Ramos (cell line): ENCODE measurements at regions not wholly inside any gene's neighbourhood (a gene's known extent, or its start where the extent isn't known, plus 50 kb on each side); places are given as distances from the start of the nearest gene placed in this dataset.
"Not testable (repeated sequence)": the region's sequence is repeated elsewhere in the genome, so short reads cannot be mapped to it uniquely, and the experiment has no call there.

Experiments used
- in situ Hi-C: fragments of 300-500 bp; cut with MboI; formaldehyde crosslinking; loops from one replicate; pipeline ENCODE4 v1.14.3; 2022; ENCODE audit warnings: low sequenced_read_pairs; ENCODE audit not compliant: unreplicated experiment

DNA sequence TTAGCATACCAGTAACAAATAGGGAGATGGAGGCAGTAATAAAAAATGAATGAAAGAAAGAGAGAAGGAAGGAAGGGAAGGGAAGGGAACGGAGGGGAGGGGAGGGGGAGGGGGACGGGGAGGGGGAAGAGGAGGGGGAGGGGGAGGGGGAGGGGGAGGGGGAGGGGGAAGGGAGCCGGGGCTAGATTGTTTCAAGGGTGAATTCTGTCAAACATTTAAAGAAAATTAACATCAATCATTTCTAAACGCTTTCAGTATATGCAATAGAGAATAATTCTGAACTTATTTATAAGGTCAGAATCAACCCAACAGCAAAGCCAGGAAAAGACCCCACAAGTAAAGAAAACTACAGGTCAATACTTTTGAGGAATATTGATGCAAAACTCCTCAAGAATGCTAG lies 858.8 kb upstream of the GYPC start:
- in situ Hi-C loops: no loop called here

DNA sequence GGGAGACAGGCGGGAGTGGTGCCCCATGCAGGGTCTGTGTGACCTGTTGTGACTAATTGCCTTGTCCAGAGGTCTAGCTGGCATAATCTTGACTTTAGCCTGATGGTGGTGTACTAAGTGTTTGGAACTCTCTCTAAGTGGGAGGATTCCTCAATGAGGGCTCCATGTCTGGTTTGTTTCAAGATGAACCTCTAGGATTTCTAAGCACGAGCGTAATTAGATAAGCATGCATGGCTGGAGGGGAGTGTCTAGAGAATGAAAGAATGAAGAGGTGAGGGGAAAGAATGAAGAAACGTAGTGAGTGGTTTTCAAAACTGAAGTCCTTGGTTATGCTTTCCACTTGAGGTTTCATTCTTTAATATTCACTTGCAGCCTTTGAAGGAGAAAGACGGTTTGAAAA lies 833.2 kb upstream of the GYPC start:
- in situ Hi-C loops: no loop called here

DNA sequence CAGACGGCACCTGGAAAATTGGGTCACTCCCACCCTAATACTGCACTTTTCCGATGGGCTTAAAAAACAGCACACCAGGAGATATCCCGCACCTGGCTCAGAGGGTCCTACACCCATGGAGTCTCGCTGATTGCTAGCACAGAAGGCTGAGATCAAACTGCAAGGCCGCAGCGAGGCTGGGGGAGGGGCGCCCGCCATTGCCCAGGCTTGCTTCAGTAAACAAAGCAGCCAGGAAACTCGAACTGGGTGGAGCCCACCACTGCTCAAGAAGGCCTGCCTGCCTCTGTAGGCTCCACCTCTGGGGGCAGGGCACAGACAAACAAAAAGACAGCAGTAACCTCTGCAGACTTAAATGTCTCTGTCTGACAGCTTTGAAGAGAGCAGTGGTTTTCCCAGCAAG lies 830.2 kb upstream of the GYPC start:
- in situ Hi-C loops: not testable (repeated sequence)

DNA sequence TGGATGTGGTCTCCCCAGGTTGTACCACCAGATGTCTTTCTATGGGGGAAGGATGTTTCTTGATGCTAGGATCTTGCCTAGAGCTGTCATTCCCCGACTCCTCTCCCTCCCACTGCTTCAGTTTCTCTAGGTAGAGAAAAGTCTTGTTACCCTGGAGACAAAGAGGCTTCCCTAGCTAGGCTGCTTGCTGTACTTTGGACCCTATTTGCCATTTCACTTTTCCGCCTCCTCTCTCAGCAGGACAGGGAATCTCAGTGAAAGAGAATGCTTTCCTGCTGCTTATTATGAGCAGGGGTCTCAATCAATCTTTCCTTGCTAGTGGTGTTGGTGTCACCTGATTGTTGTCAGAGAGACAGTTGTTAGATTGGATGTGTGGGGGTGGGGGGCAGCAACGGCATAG lies 818.8 kb upstream of the GYPC start:
- in situ Hi-C loops: no loop called here

DNA sequence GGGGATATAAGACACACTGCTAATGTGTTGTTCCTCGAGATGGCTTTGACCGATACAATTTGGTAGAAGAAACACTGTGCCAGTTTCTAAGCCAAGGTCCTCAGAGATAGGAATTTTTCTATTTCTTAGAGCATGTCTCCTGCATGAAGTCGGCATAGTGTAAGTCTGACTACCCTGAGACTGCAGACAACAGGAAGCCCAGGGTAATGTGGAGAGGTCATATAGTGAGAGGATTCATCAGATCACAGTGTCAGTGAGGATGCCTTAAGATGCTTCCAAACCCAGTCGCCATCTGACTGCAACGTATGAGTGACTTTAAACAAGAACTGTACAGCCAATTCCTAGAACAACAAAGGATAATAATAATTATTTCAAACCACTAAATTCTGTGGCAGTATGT lies 818.3 kb upstream of the GYPC start:
- in situ Hi-C loops: no loop called here

DNA sequence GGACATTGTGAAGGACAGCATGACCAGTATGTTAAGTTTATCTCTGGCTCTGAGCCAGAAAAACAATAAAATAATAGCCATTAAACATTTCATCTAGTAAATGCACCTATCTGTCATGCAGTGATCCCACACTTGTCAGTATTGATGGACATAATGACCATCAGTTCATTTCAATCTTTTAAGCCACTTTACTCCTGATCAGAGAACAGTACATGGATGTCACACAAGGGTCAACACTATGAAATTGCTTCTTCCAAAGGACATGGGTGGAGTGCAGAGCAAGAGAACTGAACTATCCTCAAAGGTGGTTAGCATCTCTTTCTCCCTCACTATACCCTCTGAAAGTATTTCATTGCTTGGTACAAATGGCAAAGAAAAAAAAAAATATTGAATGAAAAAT lies 816.0 kb upstream of the GYPC start:
- in situ Hi-C loops: no loop called here

DNA sequence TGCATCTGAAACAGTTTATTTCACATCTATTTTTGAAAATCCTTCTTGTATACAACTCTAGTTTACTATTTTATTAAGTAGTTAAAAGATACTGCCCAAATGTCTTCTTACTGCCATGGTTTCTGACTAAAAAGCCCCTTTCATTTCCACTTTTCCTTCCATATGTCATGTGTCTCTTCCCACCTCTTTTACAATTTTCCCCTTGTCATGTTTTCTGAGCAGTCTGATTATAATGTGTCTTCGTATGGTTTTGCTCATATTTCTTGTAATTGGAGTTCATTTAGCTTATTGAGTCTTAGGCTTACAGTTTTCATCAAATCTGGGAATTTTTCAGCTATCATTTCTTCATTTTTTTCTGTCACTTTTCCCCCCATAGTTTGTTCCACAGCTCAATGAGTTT lies 813.9 kb upstream of the GYPC start:
- in situ Hi-C loops: no loop called here

DNA sequence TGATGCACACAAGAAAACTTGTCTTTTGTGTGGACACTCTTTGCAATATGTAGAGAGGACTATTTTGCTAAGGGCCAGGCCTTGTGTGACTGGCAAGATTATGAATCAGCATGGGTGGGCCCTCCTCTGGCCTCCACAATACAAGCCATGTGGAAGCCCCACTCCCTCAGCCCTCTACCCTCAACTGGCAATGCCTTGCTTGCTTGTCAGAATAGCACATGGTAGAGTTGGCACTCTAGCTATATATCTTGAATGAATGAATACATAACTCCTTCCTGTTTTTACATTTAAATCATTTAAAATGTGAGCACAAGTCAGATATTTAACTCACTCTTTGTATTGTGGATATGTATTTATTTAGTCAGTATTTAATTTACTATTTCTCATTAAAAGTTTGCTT lies 805.4 kb upstream of the GYPC start:
- in situ Hi-C loops: no loop called here

DNA sequence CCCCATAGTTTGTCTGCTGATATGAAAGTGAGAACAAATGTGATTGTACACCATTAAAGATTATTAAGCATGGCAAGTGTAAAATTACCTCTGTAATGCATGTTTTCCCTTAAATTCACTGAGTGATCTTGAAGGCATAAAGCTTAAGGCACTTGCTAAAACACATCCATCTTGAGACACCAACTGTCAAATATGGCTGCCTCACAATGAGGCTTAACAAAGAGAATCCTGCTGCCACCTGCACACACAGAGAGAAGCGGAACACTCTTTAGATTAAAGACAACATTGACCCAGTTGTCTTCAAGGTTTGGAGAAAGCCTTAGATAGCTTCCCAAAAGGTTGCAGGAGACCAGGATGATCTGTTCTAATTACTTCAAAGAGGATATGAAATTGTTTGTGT lies 803.6 kb upstream of the GYPC start:
- in situ Hi-C loops: no loop called here

DNA sequence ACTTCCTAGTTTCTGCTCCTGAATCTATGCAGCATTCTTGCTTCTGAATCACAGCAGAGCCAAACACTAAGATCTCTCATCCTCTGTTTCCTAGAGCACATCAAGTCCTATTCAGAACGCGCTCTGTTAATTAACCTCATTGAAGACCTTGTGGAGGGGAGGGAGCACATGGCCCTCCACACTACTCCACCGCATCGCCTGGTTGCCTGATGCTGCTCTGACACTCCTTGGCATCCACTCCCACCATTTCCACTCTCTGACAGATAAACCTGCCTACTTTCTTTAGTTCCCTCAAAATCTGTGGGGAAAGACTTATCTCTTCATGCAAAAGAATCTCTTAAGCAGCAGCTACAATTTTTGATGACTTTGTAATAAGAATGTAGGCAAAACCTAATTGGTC lies 802.3 kb upstream of the GYPC start:
- in situ Hi-C loops: no loop called here

DNA sequence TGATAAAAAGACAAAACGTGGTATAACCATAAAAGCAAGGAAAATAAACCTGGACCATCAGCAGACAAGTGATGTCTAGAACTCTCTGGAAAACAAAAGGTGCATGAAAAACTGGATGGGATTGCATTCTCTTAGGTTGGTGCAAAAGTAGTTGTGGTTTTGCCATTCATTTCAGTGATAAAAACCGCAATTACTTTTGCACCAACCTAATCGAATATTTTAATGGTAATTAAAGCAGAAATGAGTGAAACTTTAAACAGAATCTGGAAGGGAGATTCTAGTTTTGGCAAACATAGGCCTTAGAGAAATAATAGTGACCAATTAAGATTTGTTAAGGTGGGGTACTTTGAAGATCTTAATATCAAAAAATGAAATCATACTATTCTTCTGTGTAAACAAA lies 800.8 kb upstream of the GYPC start:
- in situ Hi-C loops: no loop called here

DNA sequence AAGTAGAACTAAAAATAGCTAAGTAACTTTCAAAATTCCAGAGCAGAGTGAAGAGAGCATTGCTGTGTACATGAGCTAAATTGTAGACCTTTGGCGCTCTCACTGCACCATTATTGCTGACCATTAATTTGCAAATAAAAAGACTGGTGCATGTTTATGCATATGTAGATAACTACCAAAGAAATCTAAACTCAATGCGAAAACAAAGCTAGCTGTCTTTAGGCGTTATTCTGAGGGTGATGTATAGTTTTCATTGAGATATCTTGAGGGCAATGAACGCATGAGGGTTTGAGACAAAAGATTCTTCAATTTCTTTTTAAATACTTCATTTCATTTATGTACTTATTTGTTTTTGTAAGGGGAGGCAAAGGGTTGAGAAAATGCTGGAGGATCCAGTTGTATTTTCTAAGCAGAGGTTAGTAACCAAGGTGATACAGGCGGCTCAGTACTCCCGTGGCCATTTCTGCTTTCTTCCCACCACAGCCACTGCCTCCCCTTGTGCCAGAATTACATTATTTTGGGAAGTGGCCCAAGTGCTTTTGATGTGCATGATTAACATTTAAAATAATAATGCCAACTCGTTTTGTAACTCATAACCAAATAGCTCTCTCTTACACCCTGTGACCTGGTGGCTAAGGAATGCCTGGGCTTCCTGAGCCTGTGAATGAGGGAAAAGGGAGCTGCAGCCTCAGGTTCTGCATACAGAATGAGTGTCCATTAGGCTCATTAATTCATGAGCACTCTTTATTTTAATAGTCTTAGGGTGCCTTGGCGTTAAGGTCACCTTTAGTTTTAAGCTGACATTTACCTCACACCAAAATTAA lies 797.8 kb upstream of the GYPC start:
- in situ Hi-C loops: no loop called here

DNA sequence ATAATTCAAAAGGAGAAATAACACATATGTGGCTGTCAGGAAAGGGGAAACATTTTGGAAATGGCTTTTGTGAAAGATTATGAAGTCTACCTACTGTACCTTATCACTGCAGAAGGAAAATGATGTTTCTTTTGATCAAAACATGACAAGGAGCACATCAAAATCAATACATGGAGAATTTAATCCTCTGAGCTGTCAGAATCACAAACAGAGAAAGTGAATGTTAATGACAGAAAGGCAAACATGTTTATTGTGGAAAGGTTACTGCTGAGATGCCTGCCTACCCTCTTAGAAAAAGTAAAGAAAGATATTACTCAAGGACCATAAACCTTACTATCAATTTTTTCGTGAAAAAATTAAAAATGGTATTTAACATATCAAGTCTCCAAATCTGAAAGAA lies 794.5 kb upstream of the GYPC start:
- in situ Hi-C loops: no loop called here

DNA sequence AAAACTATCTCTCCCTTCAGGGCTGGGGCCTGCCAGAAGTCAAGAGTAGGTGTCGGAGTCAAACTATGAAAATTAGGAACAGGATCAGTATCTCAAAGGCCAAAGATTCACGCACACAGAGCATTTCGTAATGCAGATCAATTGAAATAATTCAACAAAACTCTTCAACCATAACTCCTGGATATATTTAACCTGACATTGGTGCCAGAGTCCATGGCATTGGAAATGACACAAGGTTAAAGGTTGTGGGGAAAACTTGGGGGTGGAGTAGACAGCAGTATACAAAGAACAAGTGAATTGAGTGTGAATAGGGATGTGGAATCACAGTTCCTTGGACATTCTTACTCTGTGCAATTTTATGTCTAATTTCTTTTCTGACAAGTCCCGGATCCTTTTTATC lies 788.0 kb upstream of the GYPC start:
- in situ Hi-C loops: no loop called here

DNA sequence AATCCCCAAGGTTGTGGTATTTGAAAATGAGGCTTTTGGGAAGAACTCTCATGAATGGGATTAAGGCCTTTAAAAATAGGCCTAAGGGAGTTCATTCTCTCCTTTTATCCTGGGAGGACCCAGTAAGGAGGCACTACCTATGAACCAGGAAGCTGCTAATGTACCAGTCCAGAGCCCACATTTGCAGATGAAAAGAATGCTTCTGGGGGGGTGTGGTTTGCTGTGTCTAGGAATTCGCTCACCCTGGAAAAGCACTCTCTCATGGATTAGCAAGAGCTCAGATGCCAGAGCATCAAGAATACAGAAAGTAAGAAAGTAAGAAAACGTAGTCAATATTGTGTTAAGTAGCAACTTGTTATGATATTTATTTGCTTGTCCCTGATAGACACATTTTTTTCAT lies 785.7 kb upstream of the GYPC start:
- in situ Hi-C loops: no loop called here

DNA sequence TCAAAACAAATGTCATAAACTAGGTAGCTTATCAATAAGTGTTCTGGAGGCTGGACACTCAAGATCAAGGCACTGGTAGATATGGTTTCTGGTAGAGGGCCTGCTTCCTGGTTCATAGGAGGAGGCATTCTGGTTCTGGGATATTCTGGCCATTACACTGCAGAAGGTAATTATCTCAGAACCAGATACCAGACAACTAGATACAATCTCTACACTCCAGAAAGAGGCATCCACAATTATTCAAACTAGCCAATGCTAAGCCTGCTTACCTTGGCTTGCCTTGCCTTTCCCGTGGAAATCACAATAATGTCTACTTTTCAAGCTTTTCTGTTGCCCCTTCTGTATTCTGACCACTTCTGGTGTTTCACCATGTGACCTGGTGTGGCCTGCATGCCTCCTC lies 785.2 kb upstream of the GYPC start:
- in situ Hi-C loops: no loop called here

DNA sequence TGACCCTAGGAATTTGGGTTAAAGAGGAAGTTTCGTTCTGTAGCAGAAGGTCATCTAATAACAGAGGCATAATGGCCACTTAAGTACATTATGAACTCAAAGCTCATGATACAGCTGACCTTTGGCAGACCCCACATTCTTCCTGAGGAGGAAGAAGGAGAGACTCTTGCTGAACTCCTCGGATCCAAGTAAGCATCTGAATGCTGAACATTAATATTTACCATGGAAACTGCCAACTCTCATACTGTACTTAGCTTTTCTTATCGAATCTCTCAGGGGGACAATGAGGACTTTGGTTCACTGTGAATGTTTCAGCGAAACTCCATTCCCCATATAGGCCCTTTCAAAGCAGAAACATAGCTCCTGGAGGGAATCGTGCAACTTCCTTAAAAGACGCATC lies 781.4 kb upstream of the GYPC start:
- in situ Hi-C loops: no loop called here

DNA sequence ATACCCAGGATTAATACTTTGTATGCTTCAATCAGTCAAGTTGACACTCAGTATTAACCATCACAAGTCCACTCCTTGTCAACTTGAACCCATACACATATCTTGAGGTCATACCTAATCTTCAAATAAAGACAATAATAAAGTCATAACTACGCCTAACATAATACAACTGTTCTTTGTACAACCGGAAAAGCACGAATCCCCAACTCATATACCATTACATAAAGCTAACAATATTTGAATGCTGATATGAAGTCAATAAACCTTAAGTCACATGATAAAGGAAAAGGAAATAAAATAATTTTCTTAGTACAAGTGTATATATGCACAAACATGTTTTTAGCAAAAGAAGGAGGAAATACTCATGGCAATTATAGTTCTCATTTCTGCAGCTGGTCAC lies 770.6 kb upstream of the GYPC start:
- in situ Hi-C loops: no loop called here

DNA sequence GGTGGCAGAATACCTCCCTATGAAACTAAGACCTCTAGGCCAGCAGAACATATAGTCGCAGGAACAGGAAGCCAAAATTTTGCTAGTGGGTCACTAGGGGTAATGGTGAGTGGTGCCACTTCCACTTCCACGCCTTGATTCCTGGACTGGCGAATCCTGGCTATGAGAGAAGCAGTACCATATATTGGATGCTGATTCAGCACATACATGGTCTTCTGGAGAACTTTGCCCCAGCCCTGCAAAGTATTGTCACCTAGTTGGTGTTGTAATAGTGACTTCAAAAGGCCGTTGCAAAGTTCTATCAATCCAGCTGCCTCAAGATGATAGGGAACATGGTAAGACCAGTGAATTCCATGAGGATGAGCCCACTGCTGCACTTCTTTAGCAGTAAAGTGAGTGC lies 769.8 kb upstream of the GYPC start:
- in situ Hi-C loops: no loop called here

DNA sequence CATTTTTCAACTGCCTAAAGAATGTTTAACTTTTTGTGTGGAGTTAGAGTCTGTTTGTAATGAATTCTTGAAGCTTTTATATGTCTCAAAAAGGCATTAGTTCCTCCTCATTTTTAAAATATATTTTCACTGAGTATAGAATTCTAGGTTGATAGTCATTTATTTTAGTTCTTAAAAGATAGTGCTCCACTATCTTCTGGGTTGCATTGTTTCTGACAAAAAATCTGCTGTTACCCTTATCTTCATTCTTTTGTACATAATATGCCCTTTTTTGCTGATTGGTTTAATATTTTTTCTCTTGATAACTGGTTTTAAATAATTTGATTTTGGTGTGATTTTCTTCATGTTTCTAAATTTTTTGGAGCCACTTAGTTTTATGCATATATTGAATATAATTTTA lies 754.7 kb upstream of the GYPC start:
- in situ Hi-C loops: no loop called here

DNA sequence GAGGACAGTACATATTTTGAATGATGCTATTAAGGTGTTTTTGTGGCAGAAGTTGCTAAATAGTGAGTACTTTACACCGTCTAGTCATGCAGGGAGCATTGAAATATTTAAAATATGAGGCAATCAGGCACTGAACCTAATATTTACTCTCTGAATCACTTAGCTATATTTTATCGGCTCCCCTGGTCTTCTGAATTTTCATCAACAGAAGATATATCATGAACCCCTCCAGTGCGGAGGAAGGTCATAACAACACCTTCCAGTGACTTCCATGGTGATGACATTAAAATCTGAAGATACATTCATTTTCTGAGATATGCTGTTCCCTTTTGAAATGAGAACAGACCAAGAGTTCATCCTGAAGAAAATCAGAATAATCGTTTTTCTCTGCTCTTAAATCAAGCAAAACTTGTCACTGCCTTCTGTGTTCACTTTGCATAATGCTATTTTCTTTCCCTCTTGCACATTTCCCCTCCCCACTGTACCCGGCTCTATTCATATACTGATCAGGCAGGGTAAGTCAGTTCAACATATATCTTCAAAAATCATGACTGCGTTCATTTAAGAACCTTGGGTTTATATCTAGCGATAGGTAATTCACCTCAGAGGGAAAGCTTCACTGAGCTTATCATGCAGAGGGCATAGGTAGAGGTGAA lies 729.9 kb upstream of the GYPC start:
- in situ Hi-C loops: no loop called here

DNA sequence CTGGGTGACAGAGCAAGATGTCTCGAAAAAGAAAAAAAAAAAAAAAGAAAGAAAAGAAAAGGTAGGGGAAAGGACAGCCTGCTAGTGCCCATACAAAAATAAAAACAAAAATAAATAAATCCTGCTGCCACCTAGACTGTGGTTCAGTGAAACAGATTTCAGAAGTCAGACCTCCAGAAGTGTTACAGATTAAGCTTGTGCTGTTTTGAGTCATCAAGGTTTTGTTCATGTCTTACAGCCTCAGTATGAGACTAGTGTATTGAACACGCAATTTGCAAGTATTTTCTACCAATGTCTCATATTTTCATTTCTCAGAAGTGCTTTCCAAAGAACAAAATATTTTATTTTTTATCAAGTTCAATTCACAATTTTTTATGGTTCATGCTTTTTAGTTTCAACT lies 720.4 kb upstream of the GYPC start:
- in situ Hi-C loops: no loop called here
